NOMO-1 treated with DMSO at 0.1 percent for 48 hours (cell line): ENCODE measurements at regions not wholly inside any gene's neighbourhood (a gene's known extent, or its start where the extent isn't known, plus 50 kb on each side); places are given as distances from the start of the nearest gene placed in this dataset.

Experiments
- DNase-seq: peaks from one replicate; lab custom pipeline; 2025; ENCODE audit not compliant: unreplicated experiment; lab: John Stamatoyannopoulos, UW

DNA sequence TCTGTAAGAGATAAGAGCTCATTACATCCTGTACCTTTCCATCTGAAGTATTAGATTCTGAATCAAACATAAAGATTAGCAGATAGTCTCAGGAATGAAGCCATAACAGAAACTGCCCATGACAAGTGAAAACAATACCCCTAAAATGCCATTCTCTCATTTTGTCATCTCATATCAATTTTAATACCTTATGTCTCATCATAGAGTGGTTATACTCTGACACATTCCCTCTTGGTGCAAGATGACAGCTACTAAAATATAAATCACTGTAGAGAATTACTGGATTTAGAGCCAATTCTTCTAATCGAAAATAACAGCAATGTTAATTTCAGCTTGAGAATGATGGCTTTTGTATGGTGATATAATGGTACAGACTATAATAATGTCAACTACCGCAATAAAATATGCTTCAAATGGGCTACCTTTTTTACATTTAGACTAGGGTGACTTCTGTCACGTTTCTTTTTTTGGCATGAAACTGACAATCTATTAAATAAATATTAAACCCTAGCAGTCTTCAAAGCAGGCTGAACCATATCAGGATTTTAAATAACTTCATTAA is 125.1 kb upstream of the ITGA4 start:
- no peak for DNase-seq

DNA sequence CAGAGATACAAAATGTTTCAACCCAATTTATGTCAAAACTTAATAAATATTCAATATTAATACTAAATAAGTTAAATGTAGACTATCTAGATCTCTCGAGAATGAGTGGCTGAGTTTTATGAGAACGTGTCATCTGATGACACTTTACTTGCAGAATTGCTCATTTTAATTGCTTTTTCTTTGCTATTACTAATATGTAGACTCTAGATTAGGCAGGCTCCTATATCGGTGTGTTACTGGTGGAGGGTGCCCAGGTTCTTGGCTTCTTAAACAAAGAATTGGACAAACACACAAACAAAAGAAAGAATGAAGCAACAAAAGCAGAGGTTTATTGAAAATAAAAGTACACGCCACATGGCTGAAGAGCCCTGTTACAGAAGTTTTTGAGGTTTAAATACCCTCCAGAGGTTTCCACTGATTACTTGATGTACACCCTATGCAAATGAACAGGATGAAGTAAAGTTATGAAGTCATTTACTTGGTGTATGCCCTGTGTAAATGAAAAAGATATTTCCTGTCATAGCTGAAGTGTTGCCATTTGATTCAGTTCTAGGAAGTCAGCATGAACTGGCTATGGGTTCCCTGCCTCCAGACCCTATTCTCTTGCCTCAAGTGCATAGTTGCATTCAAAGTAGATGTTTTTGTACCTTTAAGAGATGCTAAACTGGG is 122.9 kb upstream of the ITGA4 start:
- no peak for DNase-seq

DNA sequence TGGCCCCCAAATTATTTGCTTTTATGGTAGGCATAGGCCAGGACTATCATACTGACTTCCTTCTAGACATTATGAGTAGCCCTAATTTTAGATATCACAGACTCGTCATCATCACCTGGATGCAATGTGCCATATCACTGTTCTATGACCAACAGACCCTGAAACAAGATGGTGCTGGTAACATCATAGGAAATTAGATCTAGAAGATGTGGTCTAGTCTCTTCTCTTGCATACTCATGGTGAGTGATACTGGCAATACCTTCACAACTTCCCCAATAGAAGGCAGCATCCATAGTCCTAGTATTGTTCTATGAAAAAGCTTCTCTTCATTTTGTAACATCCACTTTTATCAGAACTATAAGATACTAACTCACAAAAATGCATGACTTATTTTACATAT is 116.3 kb upstream of the ITGA4 start:
- peak; percentile 5 for DNase-seq

DNA sequence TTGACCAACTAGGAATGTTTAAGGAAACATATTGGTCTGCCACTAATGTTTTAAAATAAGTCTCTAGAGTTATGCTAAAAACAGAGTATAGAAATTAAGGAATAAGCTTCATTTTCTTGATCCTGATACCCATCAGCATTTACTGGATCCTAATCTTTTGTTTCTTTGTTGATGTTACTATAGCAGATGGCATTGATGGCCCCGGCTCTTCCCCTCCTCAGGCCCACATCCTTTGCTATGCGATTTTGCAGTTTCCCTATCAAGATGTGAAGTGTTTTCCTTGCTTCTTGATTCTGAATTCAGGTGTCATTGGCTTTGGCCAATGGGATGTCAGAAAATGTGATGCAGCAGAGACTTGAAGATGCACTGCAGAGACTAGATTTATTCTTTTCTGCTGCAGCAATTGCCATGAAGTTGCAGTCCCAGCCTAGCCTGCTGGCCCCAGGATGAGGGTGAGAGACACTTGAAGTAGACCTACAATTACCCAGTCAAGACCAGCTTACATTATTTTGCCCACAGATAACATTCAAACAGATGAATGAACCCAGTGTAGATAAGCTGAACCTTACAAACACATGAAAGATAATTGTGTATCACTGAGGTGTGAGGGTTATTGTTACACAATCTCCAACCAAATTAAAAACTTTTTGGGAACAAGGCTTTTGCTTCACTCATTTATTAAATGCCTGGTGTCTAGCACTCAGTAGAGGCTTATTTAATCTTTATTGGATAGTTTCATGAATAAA is 115.2 kb upstream of the ITGA4 start:
- no peak for DNase-seq

DNA sequence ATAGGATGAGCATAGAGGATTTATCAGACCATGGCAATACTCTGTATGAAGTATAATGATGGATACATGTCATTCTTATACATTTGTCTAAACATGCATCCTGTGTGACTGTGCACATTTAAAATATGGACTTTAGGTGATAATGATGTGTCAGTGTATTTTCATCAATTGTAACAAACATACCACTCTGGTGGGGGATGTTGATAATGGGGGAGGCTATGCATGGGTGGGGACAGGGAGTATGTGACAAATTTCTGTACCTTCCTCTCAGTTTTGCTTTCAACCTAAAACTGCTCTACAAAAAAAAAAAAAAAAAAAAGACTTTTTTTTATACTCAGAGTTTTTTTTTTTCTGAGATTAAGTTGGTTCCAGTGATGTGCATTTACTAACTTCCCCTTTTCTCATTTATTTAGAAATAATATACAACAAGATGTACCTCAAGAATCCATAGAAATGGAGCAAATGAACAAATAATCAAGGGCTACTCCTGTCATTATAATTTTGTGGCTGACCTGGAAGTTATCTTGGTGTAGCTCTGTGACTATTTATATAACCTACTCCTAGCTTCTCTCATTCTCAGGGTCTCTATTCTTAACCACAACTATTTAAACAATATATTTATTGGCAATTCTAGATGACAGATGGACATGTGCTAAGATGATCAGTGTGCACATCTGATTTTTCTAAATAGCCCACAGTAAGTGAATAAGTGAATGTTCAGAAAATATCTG is 108.9 kb upstream of the ITGA4 start:
- DNase-seq = peak; percentile 9

DNA sequence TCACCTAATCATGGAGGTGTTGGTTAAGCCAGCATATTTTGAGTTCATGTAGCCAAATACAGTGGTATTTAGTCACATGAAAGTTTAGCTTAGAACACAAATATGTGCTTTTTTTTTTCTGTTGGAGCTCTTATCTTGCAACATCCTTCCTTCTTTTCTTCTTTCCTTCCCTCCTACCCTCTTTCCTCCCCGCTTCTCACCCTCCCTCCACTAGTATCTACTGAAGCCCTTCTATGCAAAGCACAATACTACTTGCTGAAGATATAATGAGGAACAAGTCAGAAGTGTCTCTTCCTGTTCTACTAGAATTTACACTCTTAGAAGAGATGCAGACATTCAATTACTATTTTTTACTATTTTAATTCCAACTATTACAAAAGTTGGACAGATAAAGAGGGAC is 105.0 kb upstream of the ITGA4 start:
- DNase-seq = peak; percentile 73

DNA sequence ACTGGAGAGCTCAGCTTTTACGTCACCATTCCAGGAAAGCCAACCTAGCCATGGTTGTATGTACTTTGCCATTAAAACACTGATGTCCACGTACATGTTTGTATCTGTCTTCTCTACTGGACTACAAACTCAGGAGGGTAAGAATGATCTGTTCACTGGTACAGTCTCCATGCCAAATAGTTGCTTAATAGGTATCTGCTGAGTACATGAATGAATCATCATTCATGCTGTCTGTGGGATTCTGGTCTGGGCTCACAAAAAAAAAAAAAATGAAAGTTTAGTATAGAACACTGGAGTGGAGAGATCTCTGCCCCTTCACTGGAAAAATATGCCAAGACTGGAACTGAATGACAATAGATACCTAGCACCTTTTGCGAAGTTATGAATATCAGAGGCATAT is 102.6 kb upstream of the ITGA4 start:
- DNase-seq = peak; percentile 71

DNA sequence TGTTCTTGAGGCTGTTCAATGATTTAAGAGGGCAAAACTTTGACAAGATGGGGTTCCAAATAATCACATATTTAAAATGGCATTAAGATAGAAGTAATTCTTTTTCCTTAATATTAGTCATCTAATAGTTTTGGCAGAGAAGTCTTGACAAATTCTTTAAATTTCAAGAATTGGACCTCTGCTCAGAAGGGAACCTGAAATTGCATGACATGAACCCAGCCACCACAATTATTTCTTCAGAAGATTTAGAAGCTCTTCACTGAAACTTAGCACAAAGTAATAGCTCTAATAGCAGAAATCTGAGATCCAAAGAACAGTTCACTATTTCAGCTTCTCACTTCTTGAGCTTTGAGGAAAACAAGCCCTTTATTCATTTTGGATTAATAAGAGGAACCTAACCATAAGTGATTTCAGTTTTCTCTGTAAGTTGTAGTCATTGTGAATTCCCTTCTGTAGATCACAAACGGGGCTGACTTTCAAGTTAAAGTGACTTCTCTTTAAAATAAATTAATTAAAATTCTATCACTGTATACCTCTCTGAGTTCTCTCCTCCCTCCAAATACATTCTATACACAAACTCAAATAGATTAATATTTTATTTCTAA is 100.6 kb upstream of the ITGA4 start:
- no peak for DNase-seq

DNA sequence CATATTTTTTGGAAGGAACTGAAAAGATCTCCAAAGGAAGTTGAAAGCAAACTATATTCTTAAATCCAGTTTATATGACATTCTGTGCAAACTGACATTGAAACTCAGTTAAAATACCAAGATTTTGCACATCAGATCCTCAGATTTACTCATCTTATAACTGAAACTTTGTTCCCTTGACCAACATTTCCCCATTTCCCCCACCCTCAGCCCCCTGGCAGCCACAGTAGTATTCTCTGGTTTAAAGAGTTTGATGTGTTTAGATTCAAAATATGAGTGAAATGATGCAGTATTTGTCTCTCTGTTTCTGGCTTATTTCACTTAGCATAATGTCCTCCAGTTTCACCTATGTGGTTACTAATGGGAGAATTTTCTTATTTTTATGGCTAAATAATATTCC is 99.2 kb upstream of the ITGA4 start:
- DNase-seq = no peak

DNA sequence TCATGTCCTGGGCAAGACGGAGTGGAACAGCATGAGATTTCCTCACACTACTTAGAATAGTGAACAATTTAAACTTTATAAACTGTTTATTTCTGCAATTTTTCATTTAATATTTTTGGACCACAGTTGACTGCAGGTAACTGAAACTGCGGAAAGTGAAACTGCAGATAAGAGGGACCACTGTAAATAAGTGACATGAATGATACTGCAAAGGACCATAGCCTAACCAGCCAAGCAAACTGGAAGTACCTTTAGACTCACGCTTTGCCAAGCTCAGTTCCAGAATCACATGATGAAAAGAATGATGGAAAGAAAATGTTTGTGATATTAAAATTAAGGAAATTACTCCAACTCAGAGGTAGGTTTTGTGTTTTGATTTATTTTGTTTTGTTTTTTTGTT is 94.6 kb upstream of the ITGA4 start:
- no peak for DNase-seq

DNA sequence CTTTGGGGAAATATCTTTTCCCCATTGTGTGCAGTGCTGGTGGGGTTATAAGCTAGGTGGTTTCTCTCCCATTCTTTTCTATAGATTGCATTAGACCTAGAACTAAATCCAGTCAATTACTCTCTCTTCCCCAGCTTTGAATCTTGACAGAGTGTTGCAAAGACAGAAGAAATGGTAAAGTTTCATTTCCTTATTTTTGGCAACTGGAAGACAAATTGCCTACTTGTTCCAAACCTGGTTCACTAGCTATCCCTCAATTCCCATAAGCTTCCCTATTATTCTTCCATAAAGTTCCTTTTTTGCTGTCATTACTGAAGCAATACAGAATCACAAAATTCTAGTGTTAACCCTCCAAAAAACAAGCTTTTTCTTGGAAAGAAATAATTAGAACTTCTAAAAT is 94.0 kb upstream of the ITGA4 start:
- peak; percentile 81 for DNase-seq

DNA sequence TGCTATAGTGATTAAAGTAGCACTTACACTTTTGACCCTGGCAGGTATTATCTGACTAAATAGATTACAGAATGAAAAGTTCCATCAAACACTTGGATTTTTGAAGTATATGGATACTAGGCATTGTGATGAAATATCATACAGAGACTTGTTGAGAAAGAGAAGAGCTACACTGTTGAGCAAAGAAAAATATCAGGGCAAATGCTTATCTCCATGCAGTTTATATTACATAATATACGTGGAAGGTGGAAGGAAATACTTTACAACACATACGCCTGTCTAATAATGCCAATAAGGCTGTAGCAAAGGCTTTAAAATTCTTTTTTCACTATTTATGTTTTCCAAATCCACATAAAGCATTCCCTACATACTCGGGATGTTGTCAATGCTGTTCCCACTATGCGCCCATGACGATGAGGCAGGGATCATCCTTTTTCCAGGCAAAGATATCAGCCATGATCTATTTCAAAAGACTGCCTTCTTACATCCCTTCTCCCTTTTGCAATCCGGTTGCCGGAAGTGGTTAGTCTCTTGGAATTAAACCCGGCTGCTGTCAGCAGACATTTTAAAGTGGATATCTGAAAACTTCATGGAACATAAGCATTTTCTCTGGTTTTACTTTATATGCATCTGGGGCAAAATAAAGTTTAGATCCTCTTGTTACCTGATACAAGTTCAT is 92.6 kb upstream of the ITGA4 start:
- DNase-seq = peak; percentile 67

DNA sequence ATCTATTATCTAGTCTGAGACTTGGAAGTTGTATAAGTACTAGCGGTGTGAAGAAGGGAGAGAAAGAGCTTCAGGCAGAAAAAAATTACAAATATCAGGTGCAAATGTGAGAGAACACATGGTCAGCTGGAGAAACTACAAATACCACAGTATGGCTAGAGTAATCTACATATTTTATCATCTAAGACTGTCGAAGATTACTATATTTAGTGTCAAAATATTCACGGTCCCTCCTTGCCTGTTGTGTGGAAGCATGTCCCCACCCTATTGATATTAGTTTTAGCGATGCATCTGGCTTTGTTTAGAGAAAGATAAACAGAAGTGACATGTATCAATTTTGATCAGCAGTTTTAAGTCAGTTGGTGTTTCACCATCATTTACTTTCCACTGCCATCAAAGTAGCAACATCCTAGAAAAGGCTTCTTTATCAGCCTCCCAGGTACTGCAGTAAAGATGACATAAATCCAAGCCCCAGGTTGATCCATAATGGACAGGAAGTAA is 90.5 kb upstream of the ITGA4 start:
- DNase-seq = no peak

DNA sequence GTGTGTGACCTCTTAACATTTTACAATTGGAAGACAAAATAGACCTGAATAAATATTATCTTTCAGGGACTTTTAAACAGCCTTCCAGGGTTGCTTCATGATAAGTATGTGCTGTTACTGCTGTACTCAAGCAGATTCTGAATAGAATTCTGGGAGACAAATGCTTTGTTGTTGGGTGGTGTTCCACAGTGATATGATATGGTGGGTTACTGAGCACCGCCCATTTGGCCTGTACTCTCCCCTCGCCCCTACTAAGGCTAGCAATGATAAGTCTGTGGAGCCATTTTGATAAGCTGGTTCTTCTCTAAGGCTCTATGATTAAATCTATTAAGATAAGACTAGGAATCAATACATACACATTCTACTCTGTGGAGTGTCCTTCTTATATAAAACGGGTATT is 89.8 kb upstream of the ITGA4 start:
- DNase-seq = no peak

DNA sequence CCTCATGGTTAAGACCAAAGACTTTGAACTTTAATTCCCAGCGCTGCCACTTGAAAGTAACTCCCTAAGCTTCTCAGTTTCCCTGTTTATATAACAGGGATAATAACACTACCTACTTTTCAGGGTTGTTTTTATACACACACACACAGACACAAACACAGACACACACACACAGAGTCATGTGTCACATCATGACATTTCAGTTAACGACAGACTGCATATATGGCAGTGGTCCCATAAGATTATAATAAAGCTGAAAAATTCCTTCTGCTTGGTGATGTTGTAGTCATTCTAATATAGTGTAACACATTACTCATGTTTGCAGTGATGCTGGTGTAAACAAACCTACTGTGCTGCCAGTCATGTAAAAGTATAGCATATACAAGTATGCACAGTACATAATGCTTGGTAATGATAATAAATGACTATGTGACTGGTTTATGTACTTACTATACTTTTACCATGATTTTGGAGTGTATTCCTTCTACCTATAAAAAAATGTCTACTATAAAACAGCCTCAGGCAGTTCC is 89.2 kb upstream of the ITGA4 start:
- no peak for DNase-seq

DNA sequence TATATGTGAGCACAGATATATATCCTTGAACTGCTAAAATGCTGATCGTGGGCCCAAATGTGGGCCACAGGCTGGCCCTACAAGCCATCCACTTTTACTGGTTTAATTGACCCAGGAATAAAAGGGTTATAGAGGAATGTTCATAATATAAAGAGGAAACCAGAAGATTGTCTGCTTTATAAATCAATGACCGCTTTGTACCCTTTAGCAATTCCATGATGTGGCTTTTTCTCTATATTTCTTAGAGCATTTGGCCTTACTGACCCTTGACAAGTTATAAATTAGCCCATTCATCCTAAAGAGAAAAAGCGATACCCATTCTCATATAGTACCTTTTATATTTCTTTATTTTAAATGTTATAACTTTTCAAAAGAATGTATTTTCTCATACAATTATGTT is 87.1 kb upstream of the ITGA4 start:
- no peak for DNase-seq

DNA sequence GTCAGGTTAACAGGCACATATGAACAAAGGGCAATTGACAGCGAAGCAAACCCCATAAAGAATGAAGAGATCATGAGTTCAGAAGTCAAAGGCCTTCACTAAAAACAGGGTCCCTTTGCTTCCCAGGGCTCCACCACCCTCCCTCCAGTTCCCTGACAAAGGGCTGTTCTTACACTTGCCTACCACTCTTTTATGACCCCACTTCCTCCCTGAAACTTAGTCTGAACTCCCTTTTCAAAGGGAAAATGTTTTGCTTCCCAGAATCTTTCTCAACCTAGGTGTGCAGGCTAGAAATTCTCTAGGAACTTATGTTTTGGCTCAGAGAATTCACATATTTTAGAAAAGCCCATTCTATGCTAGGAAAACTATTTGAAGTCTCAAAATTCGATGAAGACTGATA is 86.0 kb upstream of the ITGA4 start:
- DNase-seq = no peak

DNA sequence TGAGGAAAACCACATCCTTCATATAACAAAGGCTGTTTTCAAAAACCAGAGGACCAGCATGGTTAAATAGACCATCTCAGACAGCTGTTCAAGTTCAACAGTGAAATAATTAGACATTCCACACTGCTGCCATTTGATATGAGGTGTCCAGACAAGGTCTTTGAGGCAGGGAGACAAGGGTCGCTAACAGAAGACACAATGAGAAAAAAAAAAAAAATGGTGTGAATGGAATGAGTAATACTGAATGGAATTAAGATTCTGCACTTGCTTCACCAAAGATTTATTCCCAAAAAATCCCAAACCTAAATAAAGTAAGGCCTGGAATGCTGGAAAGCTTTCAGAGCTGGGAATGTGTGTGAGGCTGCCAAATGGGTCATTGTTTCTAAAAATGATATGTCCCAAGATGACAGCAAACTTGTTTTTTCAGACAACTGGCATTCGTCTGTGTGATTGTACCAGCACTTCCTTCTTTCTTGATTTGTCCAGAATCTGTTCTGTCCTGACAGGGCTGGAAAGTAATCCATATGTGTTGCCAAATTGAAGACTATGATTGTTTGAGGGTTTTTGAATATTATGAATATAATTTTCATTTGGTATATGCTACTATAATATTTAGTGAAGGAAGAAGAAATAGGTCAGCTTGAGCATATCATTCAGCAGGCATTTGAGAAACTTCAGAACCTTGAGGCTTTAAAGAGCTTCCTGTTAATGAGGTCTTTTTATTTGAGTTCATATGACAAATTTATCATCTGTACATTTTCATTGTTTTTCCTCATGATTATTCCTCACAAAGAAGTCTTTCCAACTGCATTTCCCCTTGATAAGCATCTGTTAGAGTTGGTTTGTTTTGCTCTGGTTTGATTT is 85.2 kb upstream of the ITGA4 start:
- DNase-seq = peak; percentile 15

DNA sequence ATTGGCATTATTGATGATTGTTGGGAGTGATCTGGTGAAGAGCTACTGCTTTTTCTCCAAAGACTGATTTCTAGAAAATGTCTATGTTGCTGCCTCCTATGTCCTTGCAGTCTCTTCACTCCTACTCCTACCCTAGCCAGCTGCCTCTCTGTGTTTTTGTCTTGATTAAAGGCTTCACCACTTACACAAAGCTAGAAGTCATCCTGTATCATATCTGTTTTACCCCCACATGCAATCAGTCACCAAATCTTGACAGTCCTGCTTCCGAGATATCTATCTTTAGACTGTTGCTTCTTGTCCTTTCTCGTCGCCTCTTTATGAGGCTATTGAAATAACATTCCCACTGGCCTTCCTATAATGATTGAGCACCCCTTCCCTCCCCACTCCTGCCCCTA is 84.5 kb upstream of the ITGA4 start:
- DNase-seq = no peak
